ENCODE measurements at regions not wholly inside any gene's neighbourhood (a gene's known extent, or its start where the extent isn't known, plus 50 kb on each side); places are given as distances from the start of the nearest gene placed in this dataset.

DNA sequence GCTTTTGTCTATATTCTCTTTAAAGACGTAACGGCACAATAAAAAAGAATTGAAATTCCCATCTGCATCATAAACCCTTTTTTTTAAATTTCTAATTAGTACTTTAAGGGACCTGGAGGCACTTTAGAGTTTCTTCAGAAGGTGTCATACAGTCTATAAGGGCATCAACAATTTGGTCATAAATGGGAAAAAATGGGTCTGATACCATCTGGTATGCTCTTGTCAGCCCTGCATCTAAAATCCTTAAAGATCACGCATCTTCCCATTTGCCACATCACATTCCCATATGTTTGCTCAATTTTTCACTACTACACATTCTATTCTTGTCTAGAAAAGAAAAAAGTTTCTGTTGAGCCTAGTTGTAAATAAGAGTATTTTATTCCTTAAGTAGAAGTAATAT, 53.8 kb downstream of the COX7C start:
- H3K9me3 ChIP-seq (ENCODE audit: control insufficient read depth, low read length) = no peaks in the 10 kb centered on the region
- H3K36me3 ChIP-seq (ENCODE audit: control insufficient read depth, insufficient read depth, low read length) = no peaks in the 10 kb centered on the region
- H3K27ac ChIP-seq (ENCODE audit: insufficient read depth, low read depth, low read length, poor library complexity, severe bottlenecking) = no peak overlapping the region
- no peaks in the 10 kb centered on the region for H3K4me1 ChIP-seq (ENCODE audit: control insufficient read depth, insufficient read depth, low read length)
- no peaks in the 10 kb centered on the region for H3K27me3 ChIP-seq (ENCODE audit: control insufficient read depth, insufficient read depth, low read length, poor library complexity, severe bottlenecking)
- no peak overlapping the region for H3K4me3 ChIP-seq (ENCODE audit: insufficient read depth, low read depth, low read length)
- WGBS, 2 experiments = 94 to 96% methylated on average over 3 of the region's 3 CpGs

- Histone ChIP-seq H3K36me3 (ENCODE audit: control insufficient read depth, insufficient read depth, low read length) (no peaks in the 10 kb centered on the region), H3K27ac (ENCODE audit: insufficient read depth, low read depth, low read length, poor library complexity, severe bottlenecking) (no peak overlapping the region), H3K9me3 (ENCODE audit: control insufficient read depth, low read length) (no peaks in the 10 kb centered on the region), H3K4me1 (ENCODE audit: control insufficient read depth, insufficient read depth, low read length) (no peaks in the 10 kb centered on the region), H3K4me3 (ENCODE audit: insufficient read depth, low read depth, low read length) (no peak overlapping the region), H3K27me3 (ENCODE audit: control insufficient read depth, insufficient read depth, low read length, poor library complexity, severe bottlenecking) (no peaks in the 10 kb centered on the region)
- WGBS, 2 experiments = 95 to 98% methylated on average over 4 of the region's 4 CpGs
These were observed 56.3 kb downstream of the COX7C start for GRCh38 chr5:86674069-86674468.

DNA sequence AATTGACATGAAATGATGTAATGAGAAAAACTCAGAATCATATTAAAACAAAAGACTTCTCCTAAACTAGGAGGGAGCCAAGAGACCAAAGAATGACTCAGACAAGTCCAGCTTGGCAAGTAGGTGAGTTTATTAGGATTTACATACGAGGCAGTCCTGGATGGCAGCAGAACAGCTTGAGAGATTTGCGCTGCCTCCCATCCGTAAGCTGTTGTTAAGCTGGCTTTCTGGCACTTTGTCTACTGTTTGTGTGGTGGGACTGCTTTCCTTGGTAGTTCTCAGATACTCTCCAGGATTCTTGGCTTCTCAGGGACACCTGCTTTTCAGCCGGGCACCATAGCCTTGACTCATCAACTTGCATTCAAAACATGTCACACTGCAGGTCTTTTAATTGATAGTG, 57.6 kb downstream of the COX7C start:
- Histone ChIP-seq H3K4me1 (ENCODE audit: control insufficient read depth, insufficient read depth, low read length) (no peaks in the 10 kb centered on the region), H3K27me3 (ENCODE audit: control insufficient read depth, insufficient read depth, low read length, poor library complexity, severe bottlenecking) (no peaks in the 10 kb centered on the region), H3K36me3 (ENCODE audit: control insufficient read depth, insufficient read depth, low read length) (no peaks in the 10 kb centered on the region), H3K9me3 (ENCODE audit: control insufficient read depth, low read length) (no peaks in the 10 kb centered on the region), H3K4me3 (ENCODE audit: insufficient read depth, low read depth, low read length) (no peak overlapping the region), H3K27ac (ENCODE audit: insufficient read depth, low read depth, low read length, poor library complexity, severe bottlenecking) (no peak overlapping the region)
- 95% methylated on average over 3 to 4 of the region's 4 CpGs for WGBS, 2 experiments

DNA sequence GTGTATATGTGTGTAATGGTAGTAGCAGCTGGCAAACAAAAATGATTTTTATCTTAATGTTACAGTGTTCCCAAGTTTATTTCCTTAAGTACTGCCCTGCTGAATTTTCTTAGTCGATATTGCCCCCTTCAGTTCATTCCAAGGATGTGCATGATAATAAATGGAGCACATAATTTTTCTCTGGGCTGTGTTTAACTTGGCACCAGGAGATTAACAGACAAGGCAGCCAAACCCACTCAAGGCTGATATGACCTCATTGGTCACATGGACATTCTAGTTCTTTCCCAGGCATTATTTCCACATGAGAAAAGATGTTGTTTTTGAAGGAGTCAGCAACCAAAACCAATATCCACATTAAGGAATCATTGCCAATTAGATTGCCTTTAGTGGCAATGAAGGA, 61.8 kb downstream of the COX7C start:
- H3K9me3 ChIP-seq (ENCODE audit: control insufficient read depth, low read length) = no peaks in the 10 kb centered on the region
- H3K36me3 ChIP-seq (ENCODE audit: control insufficient read depth, insufficient read depth, low read length) = no peaks in the 10 kb centered on the region
- no peak overlapping the region for H3K27ac ChIP-seq (ENCODE audit: insufficient read depth, low read depth, low read length, poor library complexity, severe bottlenecking)
- no peaks in the 10 kb centered on the region for H3K4me1 ChIP-seq (ENCODE audit: control insufficient read depth, insufficient read depth, low read length)
- H3K4me3 ChIP-seq (ENCODE audit: insufficient read depth, low read depth, low read length) = no peak overlapping the region
- H3K27me3 ChIP-seq (ENCODE audit: control insufficient read depth, insufficient read depth, low read length, poor library complexity, severe bottlenecking) = no peaks in the 10 kb centered on the region
- 0% methylated on average over 1 of the region's 1 CpG for WGBS, 2 experiments

DNA sequence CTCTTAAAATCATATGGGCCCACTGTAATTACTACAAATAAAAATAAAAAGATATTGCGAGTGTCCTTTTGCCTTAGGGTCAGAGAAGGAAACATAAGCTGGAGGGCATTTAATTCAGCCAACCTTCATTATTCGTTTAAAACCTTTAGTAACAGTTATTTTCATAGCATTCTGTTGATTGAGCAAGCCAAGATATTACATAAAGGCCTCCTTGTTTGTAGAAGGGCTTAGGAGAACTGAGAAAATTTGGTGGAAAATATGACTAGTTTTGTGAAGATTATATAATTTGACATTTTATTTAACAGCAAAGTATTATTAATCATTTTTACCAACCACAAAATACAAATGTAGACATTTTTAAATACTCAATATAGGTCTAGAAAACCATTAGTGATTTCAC, 62.2 kb downstream of the COX7C start:
- no peaks in the 10 kb centered on the region for H3K27me3 ChIP-seq (ENCODE audit: control insufficient read depth, insufficient read depth, low read length, poor library complexity, severe bottlenecking)
- no peaks in the 10 kb centered on the region for H3K36me3 ChIP-seq (ENCODE audit: control insufficient read depth, insufficient read depth, low read length)
- no peak overlapping the region for H3K27ac ChIP-seq (ENCODE audit: insufficient read depth, low read depth, low read length, poor library complexity, severe bottlenecking)
- no peak overlapping the region for H3K4me3 ChIP-seq (ENCODE audit: insufficient read depth, low read depth, low read length)
- WGBS, 2 experiments = 65 to 86% methylated on average over 1 to 2 of the region's 2 CpGs
- H3K4me1 ChIP-seq (ENCODE audit: control insufficient read depth, insufficient read depth, low read length) = no peaks in the 10 kb centered on the region
- no peaks in the 10 kb centered on the region for H3K9me3 ChIP-seq (ENCODE audit: control insufficient read depth, low read length)

- H3K4me1 ChIP-seq (ENCODE audit: control insufficient read depth, insufficient read depth, low read length) = no peaks in the 10 kb centered on the region
- no peaks in the 10 kb centered on the region for H3K27me3 ChIP-seq (ENCODE audit: control insufficient read depth, insufficient read depth, low read length, poor library complexity, severe bottlenecking)
- H3K36me3 ChIP-seq (ENCODE audit: control insufficient read depth, insufficient read depth, low read length) = no peaks in the 10 kb centered on the region
- no peak overlapping the region for H3K27ac ChIP-seq (ENCODE audit: insufficient read depth, low read depth, low read length, poor library complexity, severe bottlenecking)
- WGBS, 2 experiments = 90 to 95% methylated on average over 2 of the region's 2 CpGs
- no peaks in the 10 kb centered on the region for H3K9me3 ChIP-seq (ENCODE audit: control insufficient read depth, low read length)
- no peak overlapping the region for H3K4me3 ChIP-seq (ENCODE audit: insufficient read depth, low read depth, low read length)
These were observed 66.5 kb downstream of the COX7C start for GRCh38 chr5:86684222-86684621.

DNA sequence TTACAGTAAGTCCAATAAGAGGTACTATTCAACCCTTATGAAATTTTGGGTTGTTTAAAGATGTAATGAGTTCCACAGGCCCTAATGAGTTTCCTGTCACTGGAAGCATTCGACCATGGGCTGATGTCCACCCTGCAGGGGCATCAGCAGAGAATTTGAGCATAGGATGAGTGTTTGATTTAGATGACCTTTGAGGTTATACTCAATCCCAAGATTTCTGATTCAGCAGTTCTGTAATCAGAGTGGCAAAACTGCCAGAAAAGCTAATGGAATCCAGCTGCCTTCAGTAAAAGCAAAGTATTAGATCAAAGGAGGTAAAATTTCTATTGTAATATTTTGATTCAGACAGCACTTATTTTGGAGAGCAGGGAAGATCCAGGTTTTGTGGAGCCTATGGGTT, 68.3 kb downstream of the COX7C start:
- 90 to 95% methylated on average over 1 of the region's 1 CpG for WGBS, 2 experiments
- H3K27me3 ChIP-seq (ENCODE audit: control insufficient read depth, insufficient read depth, low read length, poor library complexity, severe bottlenecking) = no peaks in the 10 kb centered on the region
- no peaks in the 10 kb centered on the region for H3K36me3 ChIP-seq (ENCODE audit: control insufficient read depth, insufficient read depth, low read length)
- H3K4me1 ChIP-seq (ENCODE audit: control insufficient read depth, insufficient read depth, low read length) = no peaks in the 10 kb centered on the region
- H3K27ac ChIP-seq (ENCODE audit: insufficient read depth, low read depth, low read length, poor library complexity, severe bottlenecking) = no peak overlapping the region
- no peak overlapping the region for H3K4me3 ChIP-seq (ENCODE audit: insufficient read depth, low read depth, low read length)
- no peaks in the 10 kb centered on the region for H3K9me3 ChIP-seq (ENCODE audit: control insufficient read depth, low read length)

- WGBS, 2 experiments = 93 to 100% methylated on average over 1 of the region's 2 CpGs
- H3K4me1 ChIP-seq (ENCODE audit: control insufficient read depth, insufficient read depth, low read length) = no peaks in the 10 kb centered on the region
- H3K9me3 ChIP-seq (ENCODE audit: control insufficient read depth, low read length) = no peaks in the 10 kb centered on the region
- H3K36me3 ChIP-seq (ENCODE audit: control insufficient read depth, insufficient read depth, low read length) = no peaks in the 10 kb centered on the region
- no peak overlapping the region for H3K27ac ChIP-seq (ENCODE audit: insufficient read depth, low read depth, low read length, poor library complexity, severe bottlenecking)
- H3K4me3 ChIP-seq (ENCODE audit: insufficient read depth, low read depth, low read length) = no peak overlapping the region
- H3K27me3 ChIP-seq (ENCODE audit: control insufficient read depth, insufficient read depth, low read length, poor library complexity, severe bottlenecking) = no peaks in the 10 kb centered on the region
These were observed 70.7 kb downstream of the COX7C start for GRCh38 chr5:86688406-86688805.

DNA sequence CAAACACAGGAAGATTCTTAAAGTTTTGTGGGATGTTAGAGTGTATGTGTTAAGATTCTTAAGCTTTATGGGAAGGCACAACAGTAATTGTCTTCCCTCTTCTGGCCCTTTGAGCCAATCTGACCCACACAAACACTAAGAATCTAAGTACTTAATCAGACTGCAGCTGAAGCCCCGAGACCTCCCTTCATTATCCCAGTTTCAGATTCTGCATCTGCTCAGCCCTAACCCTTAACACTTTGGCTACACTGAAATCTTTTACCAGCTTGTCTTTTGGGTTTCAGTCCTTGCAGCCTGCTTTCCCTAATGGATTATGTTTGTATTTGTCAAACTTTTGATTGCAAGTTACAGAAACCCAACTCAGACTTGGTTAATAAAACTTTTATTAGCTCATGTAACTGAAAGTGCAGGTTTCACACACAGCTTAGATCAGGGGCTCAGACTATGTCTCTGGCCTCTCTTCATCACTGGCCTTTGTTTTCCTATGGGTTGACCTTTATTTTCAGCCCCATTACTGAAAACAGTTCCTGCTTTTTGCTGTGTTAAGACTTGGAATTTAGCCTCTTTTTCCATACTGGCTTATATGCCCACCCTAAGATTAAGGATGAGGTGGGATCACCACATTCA, 71.5 kb downstream of the COX7C start:
- H3K4me1 ChIP-seq (ENCODE audit: control insufficient read depth, insufficient read depth, low read length) = no peaks in the 10 kb centered on the region
- 71 to 86% methylated on average over 1 of the region's 1 CpG for WGBS, 2 experiments
- no peaks in the 10 kb centered on the region for H3K27me3 ChIP-seq (ENCODE audit: control insufficient read depth, insufficient read depth, low read length, poor library complexity, severe bottlenecking)
- H3K9me3 ChIP-seq (ENCODE audit: control insufficient read depth, low read length) = no peaks in the 10 kb centered on the region
- H3K36me3 ChIP-seq (ENCODE audit: control insufficient read depth, insufficient read depth, low read length) = no peaks in the 10 kb centered on the region
- no peak overlapping the region for H3K4me3 ChIP-seq (ENCODE audit: insufficient read depth, low read depth, low read length)
- peak overlapping the region; percentile 44 for H3K27ac ChIP-seq (ENCODE audit: insufficient read depth, low read depth, low read length, poor library complexity, severe bottlenecking)

GRCh38 chr5:86709157-86709881, 91.6 kb downstream of the COX7C start:
- Histone ChIP-seq H3K27me3 (ENCODE audit: control insufficient read depth, insufficient read depth, low read length, poor library complexity, severe bottlenecking) (no peaks in the 10 kb centered on the region), H3K9me3 (ENCODE audit: control insufficient read depth, low read length) (no peaks in the 10 kb centered on the region), H3K36me3 (ENCODE audit: control insufficient read depth, insufficient read depth, low read length) (no peaks in the 10 kb centered on the region), H3K4me1 (ENCODE audit: control insufficient read depth, insufficient read depth, low read length) (no peaks in the 10 kb centered on the region), H3K27ac (ENCODE audit: insufficient read depth, low read depth, low read length, poor library complexity, severe bottlenecking) (no peak overlapping the region), H3K4me3 (ENCODE audit: insufficient read depth, low read depth, low read length) (no peak overlapping the region)
- 89 to 100% methylated on average over 1 of the region's 1 CpG for WGBS, 2 experiments

All from ectodermal cell (in vitro differentiated cells).